Mucosa of rectum (tissue), 2 donors: ENCODE measurements at regions not wholly inside any gene's neighbourhood (a gene's known extent, or its start where the extent isn't known, plus 50 kb on each side); places are given as distances from the start of the nearest gene placed in this dataset.
"Not testable (repeated sequence)": the region's sequence is repeated elsewhere in the genome, so short reads cannot be mapped to it uniquely, and the experiment has no call there.

Experiments used
- H3K27ac ChIP-seq, 2 donors: one replicate each; pipeline ENCODE4 v1.7.0; 2013; ENCODE audit warnings: inconsistent platforms in 2 of 2, low read depth in 2 of 2, low read length in 2 of 2
- H3K27me3 ChIP-seq, 2 donors: one replicate each; pipeline ENCODE4 v1.7.0; 2013; ENCODE audit warnings: low read length in 2 of 2; ENCODE audit not compliant: control insufficient read depth in 2 of 2, insufficient read depth in 2 of 2
- H3K36me3 ChIP-seq, 2 donors: one replicate each; pipeline ENCODE4 v1.7.0; 2013; ENCODE audit warnings: low read length in 2 of 2; ENCODE audit not compliant: control insufficient read depth in 2 of 2, insufficient read depth in 2 of 2
- H3K4me1 ChIP-seq, 2 donors: one replicate each; pipeline ENCODE4 v1.7.0; 2013; ENCODE audit warnings: low read length in 2 of 2, mild to moderate bottlenecking in 1 of 2; ENCODE audit not compliant: control insufficient read depth in 2 of 2, insufficient read depth in 2 of 2
- H3K4me3 ChIP-seq, 2 donors: one replicate each; pipeline ENCODE4 v1.7.0; 2013; ENCODE audit warnings: low read length in 2 of 2
- H3K9ac ChIP-seq, 2 donors: one replicate each; pipeline ENCODE4 v1.7.0; 2013; ENCODE audit warnings: low read length in 2 of 2, low read depth in 1 of 2, mild to moderate bottlenecking in 1 of 2
- H3K9me3 ChIP-seq, 2 donors: one replicate each; pipeline ENCODE4 v1.7.0; 2013; ENCODE audit warnings: low read length in 2 of 2; ENCODE audit not compliant: control insufficient read depth in 2 of 2
- donor health status: healthy.
- donor health status: Normal muscosa, but diverticular disease.

DNA sequence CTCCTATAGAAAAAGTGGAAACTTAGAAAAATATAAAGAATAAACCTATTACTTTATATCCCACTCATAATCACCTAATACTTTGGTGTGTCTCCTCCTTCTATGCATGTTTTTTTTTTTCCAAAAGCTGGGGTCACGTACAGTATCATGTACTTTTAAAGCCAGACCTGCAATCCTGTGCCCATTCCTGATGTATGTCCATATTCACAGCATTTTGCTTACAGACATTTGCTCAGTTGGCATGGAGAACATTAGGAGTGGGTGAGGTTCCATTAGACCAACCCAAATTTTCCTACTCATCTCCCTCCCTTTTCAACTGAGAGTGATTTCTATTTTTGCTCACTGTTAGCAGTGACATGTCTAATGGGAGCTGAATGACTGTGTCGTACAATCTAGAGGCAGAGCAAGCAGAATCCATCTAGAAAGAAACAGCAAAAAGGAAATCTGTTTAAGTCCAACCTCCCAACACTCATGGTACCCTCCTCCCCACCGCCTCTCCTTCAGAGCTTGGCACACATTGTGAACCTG lies 195.6 kb upstream of the KLF3 start:
- Histone ChIP-seq H3K4me3 (no peak overlapping the region), H3K9ac (no peak overlapping the region), H3K36me3 (no peaks in the 10 kb centered on the region), H3K4me1 (no peaks in the 10 kb centered on the region), H3K27ac (no peak overlapping the region), H3K9me3 (no peaks in the 10 kb centered on the region), H3K27me3 (no peaks in the 10 kb centered on the region)

DNA sequence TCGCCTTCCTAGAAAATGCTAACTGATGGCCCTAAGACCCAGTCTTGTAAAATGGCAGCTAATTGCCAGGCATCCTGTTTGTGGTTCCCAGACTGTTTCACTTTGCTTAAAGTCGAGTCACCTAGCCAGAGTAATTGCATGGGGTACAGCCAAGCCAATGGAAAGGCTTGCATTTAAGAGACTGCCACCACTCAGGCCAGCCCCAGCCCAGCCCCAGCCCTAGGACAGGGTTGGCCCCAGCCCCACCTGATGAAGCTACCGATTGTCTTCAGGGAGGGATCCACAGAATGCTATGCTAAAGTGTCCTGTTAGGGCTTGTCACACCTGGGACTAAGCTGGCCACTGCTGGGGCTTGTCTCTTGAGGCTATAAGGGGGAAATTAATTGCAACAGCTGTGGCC lies 194.6 kb upstream of the KLF3 start:
- Histone ChIP-seq H3K9ac (no peak overlapping the region), H3K9me3 (no peaks in the 10 kb centered on the region), H3K4me1 (no peaks in the 10 kb centered on the region), H3K4me3 (no peak overlapping the region), H3K27me3 (no peaks in the 10 kb centered on the region), H3K36me3 (no peaks in the 10 kb centered on the region), H3K27ac (no peak overlapping the region)

DNA sequence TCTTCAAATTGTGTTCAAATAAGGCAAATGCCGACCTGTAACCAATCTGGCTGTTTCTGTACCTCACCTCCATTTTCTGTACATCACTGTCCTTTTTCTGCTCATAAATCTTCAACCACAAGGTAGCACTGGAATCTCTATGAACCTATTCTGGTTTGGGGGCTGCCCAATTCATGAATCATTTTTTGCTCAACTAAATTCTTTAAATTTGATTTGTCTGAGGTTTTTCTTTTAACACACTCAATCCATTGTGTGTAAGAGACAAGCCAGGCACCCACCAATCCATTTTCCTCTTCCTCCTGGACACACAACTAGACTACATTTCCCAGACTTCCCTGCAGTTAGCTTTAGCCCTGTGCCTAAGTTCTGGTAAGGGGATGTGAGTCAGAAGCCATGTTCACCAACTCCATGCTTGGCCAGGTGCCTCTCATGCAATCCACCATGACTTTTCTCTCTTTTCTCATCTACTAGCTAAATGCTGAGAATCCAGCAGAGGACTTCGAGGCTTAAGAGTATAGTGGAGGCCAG lies 193.2 kb upstream of the KLF3 start:
- H3K4me1 ChIP-seq: no peaks in the 10 kb centered on the region
- H3K4me3 ChIP-seq: no peak overlapping the region
- H3K9me3 ChIP-seq: no peaks in the 10 kb centered on the region

DNA sequence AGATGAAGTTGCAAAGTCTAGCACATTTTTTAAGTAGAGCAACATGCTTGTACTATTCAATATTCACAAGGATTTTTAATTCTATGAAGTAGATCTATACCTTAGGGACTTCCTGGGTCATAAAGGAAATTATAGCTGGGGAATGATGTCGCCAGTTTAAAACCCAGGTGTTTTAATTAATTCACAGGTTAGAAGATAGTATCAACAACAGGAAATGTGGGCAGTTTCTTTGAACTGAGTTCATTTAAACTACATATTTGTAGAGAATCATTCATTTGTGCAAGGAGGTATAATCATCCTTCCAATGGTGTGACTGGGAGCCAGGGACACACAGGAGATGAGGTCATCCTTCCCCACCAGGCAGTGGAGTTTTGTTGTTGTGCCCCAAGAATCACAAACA lies 181.3 kb upstream of the KLF3 start:
- Histone ChIP-seq H3K4me3 (no peak overlapping the region), H3K27ac (no peak overlapping the region), H3K9me3 (no peaks in the 10 kb centered on the region), H3K4me1 (no peaks in the 10 kb centered on the region), H3K27me3 (no peaks in the 10 kb centered on the region), H3K36me3 (no peaks in the 10 kb centered on the region), H3K9ac (no peak overlapping the region)

More for the DNA sequence above, 193.2 kb upstream of the KLF3 start:
- H3K36me3 ChIP-seq: no peaks in the 10 kb centered on the region
- no peaks in the 10 kb centered on the region for H3K27me3 ChIP-seq
- H3K9ac ChIP-seq: no peak overlapping the region
- H3K27ac ChIP-seq: no peak overlapping the region

DNA sequence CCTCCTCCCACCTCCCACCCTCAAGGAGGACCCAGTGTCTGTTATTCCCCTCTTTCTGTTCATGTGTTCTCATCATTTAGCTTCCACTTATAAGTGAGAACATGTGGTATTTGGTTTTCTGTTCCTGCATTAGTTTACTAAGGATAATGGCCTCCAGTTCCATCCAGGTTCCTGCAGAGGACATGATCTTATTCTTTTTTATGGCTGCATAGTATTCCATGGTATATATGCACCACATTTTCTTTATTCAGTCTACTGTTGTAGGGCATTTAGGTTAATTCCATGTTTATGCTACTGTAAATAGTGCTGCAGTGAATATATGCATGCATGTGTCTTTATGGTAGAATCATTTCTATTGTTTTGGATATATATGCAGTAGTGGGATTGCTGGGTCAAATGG lies 180.4 kb upstream of the KLF3 start:
- H3K9me3 ChIP-seq, H3K4me3 ChIP-seq, H3K36me3 ChIP-seq, H3K27me3 ChIP-seq, H3K27ac ChIP-seq, H3K4me1 ChIP-seq, H3K9ac ChIP-seq: not testable (repeated sequence)

DNA sequence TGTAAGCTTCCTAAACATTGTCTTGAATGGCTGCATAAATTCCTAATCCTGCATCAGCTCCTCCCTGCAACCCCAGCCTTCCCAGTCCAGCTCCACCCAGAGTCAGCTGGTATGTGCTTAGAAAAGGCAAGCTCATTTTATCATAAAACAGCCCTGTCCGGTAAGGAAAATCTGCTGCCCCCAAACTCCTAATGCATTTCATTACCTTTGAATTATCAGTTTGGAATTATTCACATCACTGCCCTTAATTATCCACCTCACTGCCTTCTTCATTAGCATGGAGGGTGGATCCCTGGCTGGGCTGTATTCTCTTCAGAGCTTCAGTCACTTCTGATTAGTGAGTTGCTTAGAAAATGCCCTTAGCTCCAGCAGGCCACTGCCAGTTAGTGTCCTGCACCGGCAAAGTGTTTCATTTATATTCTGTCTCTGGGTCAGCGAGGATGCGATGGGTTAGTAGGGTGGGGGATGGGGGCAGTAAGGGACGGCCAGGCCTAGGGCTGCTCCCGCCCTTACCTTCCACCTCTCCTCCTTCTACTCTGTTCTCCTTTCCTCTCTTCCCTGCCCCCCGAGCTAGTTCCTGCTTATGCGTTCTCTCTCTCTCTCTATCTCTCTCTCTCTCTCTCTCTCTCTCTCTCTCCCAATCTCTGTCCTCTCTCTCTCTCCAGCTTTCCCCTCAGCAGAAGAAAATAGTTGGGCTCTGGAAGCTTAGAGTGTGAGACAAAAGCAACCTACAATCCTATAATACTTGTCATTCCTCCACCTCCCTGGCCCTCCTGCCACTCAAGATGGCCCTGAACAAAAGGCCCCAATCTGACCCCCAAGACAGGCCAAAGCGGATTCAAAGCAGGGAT lies 174.8 kb upstream of the KLF3 start:
- H3K27ac ChIP-seq: peak overlapping the region in 1 of 2 donors; percentile 64
- no peaks in the 10 kb centered on the region for H3K36me3 ChIP-seq
- H3K4me1 ChIP-seq: peaks cover 3 to 9% of the 10 kb centered on the region in 2 donors
- no peaks in the 10 kb centered on the region for H3K9me3 ChIP-seq
- H3K4me3 ChIP-seq: no peak overlapping the region
- no peak overlapping the region for H3K9ac ChIP-seq
- H3K27me3 ChIP-seq: no peaks in the 10 kb centered on the region

DNA sequence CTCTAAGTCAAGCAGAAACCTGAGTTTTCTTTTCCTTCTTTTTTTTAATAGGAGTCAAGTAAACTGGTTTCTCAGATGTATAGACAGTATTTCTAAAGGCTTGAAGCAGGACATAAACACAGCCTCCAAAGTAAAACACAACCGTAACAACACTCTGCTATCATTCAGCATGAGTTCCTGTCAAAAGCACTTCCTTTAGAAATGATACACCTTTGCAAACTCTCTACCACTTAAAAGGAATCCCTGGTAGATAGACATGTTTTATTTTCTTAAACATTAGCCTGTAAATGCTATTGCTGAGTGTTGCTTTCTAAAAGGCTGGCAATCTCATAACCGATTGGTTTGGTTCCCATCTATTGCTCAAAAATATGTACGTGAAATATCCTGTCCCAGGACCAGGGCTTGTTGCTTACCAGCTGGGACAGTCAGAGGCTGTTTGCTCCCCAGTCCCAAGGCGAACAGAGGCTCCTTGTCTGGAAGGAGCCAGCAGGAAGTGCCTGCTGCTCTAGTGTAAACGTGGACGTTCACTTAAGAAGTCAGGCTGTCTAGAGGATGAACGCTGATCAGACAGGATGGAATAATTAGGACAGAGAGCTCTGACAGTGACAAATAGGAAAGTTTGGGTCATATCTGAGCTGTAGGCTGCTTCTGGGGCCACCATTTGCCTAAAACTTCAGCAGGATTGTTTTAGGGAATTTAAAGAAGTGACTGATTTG lies 173.9 kb upstream of the KLF3 start:
- Histone ChIP-seq H3K27ac (peak overlapping the region; percentile 38 to 64), H3K27me3 (no peaks in the 10 kb centered on the region), H3K9me3 (no peaks in the 10 kb centered on the region), H3K36me3 (no peaks in the 10 kb centered on the region), H3K4me1 (peaks cover 3 to 9% of the 10 kb centered on the region in 2 donors), H3K4me3 (no peak overlapping the region), H3K9ac (peak overlapping the region in 1 of 2 donors; percentile 1)

DNA sequence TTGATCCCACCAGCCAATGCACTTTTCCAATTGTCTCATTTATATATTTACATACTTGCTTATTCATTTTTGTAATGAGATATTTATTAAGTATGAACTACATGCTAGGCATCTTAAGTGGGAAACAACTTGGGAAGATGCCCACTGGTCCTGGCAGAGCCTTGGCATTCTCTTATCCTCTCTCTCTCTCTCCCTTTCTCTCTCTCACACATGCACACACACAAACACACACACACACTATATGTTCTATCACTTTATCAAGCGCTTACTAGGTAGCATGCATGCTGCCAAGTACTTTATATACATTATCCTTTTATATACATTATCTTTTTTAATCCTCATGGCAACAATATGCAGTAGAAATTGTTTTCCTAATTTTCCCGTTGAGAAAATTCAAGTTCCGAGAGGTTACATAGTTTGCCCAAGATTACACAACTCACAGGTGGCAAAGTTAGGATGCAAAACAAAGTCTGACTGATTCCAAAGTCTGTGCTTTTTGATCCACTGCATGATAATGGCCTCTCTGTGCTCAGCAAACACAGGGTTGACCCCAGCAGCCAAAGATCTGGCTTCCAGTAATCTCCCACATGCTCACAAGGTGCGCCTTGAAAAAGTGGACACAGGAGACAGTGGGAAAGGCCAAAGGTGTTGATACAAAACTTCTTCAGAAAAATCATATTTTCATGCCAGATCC lies 173.1 kb upstream of the KLF3 start:
- Histone ChIP-seq H3K9me3 (no peaks in the 10 kb centered on the region), H3K27ac (no peak overlapping the region), H3K9ac (no peak overlapping the region), H3K4me3 (no peak overlapping the region), H3K27me3 (no peaks in the 10 kb centered on the region), H3K4me1 (peaks cover 3 to 9% of the 10 kb centered on the region in 2 donors), H3K36me3 (no peaks in the 10 kb centered on the region)

DNA sequence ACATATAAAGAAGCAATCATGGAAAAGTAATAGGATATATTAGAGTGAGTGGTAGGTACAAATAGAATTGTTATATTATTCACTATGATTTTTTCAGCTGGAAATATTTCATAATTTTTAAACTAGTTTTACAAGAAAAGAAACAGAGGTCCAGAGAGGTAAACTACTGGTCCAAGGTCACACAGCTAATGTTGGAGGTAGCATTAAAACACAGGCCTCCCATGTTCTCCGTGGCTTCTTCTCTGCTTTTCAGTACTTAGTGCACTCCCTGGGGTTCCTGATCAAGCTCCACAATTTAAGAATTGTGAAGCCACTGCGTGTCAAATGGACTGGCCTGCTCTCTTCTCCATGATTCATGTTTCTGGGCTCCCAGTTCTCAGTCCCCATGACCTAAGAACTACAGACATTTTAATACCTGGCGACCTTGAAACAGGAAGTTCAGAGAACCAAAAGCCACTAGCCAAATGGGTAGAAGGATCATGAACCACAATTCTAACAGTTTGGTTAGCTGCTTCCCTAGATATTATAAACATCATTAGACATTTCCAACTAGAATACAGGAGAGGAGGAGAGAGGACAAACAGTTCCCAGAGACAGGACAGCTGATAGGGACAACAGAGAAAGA lies 172.0 kb upstream of the KLF3 start:
- H3K9me3 ChIP-seq: no peaks in the 10 kb centered on the region
- no peaks in the 10 kb centered on the region for H3K36me3 ChIP-seq
- H3K4me3 ChIP-seq: no peak overlapping the region
- no peak overlapping the region for H3K27ac ChIP-seq
- peaks cover 3 to 9% of the 10 kb centered on the region in 2 donors for H3K4me1 ChIP-seq
- no peaks in the 10 kb centered on the region for H3K27me3 ChIP-seq
- no peak overlapping the region for H3K9ac ChIP-seq
